Endothelial cell (in vitro differentiated cells): ENCODE measurements at regions not wholly inside any gene's neighbourhood (a gene's known extent, or its start where the extent isn't known, plus 50 kb on each side); places are given as distances from the start of the nearest gene placed in this dataset.

Experiments
- DNase-seq: peaks from one replicate; pipeline ENCODE4 v3.0.0; 2021; ENCODE audit warnings: low spot score
- H3K27ac Mint-ChIP-seq: one replicate; pipeline ENCODE4 v1.8.0; 2021; ENCODE audit warnings: mixed read lengths, inconsistent platforms; ENCODE audit not compliant: unreplicated experiment
- H3K27me3 Mint-ChIP-seq: one replicate; pipeline ENCODE4 v1.8.0; 2021; ENCODE audit warnings: mild to moderate bottlenecking, moderate library complexity, mixed read lengths, inconsistent platforms; ENCODE audit not compliant: unreplicated experiment
- H3K36me3 Mint-ChIP-seq: one replicate; pipeline ENCODE4 v1.8.0; 2021; ENCODE audit warnings: mild to moderate bottlenecking, low read depth, mixed read lengths, inconsistent platforms; ENCODE audit not compliant: unreplicated experiment
- H3K4me1 Mint-ChIP-seq: one replicate; pipeline ENCODE4 v1.8.0; 2021; ENCODE audit warnings: mild to moderate bottlenecking, mixed read lengths, inconsistent platforms; ENCODE audit not compliant: unreplicated experiment
- H3K4me3 Mint-ChIP-seq: one replicate; pipeline ENCODE4 v1.8.0; 2021; ENCODE audit warnings: mild to moderate bottlenecking, mixed read lengths, inconsistent platforms; ENCODE audit not compliant: unreplicated experiment
- H3K9me3 Mint-ChIP-seq: one replicate; pipeline ENCODE4 v1.8.0; 2021; ENCODE audit warnings: mixed read lengths, inconsistent platforms; ENCODE audit not compliant: unreplicated experiment
- TF ChIP-seq, protein P1 (sequence below): fragments of 200-600 bp; sonication (generic); IDR thresholded peaks from one replicate; pipeline ENCODE4 v1.5.0; 2021; ENCODE audit warnings: antibody characterized with exemption; ENCODE audit not compliant: unreplicated experiment

DNA sequence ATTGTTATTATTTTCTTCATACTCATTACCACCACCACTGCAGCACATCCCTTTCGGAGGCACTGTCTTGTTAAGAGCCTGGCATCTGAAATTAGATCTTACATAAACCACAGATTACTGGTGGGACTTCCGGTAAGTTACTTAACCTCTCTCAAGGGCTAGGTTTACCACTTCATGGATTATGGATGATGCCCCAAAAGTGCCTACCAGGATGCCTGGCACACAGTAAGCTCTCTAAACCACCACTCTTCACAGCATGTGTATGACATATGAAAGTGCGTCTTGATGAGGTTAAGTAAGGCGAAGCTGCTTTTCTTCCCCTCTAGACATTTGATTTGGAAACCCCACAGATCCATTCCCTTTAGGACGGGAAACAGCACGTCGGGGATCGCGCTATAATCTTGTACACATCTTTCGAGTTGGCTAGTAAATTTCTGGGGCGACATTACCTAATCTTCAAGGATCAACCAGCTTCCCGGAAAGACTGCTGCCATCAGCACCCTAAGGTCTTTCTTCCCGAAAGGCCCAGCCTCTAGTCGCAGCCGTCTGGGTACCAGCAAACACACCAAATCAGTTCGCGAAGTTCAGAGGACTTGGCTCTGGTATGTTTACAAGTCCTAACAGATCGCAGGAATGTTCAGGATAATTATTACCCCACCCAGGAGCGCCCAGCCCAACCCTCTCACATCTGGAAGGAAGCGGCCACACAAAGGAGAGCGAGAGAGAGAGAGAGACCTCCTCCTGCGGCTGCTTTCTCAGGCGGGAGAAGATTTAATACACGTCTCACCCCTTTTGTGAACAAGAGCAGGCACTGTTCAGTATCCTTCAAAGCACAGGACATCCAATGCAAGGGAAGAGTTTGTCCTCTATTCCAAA is 155.1 kb upstream of the FRMD4B start:
- TF ChIP-seq, protein P1, sequence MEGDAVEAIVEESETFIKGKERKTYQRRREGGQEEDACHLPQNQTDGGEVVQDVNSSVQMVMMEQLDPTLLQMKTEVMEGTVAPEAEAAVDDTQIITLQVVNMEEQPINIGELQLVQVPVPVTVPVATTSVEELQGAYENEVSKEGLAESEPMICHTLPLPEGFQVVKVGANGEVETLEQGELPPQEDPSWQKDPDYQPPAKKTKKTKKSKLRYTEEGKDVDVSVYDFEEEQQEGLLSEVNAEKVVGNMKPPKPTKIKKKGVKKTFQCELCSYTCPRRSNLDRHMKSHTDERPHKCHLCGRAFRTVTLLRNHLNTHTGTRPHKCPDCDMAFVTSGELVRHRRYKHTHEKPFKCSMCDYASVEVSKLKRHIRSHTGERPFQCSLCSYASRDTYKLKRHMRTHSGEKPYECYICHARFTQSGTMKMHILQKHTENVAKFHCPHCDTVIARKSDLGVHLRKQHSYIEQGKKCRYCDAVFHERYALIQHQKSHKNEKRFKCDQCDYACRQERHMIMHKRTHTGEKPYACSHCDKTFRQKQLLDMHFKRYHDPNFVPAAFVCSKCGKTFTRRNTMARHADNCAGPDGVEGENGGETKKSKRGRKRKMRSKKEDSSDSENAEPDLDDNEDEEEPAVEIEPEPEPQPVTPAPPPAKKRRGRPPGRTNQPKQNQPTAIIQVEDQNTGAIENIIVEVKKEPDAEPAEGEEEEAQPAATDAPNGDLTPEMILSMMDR = no peak
- Mint-ChIP-seq H3K36me3 (no peaks in the 10 kb centered on the region), H3K27ac (peak overlapping the region; percentile 53), H3K9me3 (no peaks in the 10 kb centered on the region), H3K27me3 (no peaks in the 10 kb centered on the region), H3K4me1 (peaks cover 22% of the 10 kb centered on the region), H3K4me3 (peak overlapping the region; percentile 91)
- peak; percentile 18 for DNase-seq

GRCh38 chr3:69539134-69539533 is 153.2 kb upstream of the FRMD4B start:
- H3K9me3 Mint-ChIP-seq = no peaks in the 10 kb centered on the region

DNA sequence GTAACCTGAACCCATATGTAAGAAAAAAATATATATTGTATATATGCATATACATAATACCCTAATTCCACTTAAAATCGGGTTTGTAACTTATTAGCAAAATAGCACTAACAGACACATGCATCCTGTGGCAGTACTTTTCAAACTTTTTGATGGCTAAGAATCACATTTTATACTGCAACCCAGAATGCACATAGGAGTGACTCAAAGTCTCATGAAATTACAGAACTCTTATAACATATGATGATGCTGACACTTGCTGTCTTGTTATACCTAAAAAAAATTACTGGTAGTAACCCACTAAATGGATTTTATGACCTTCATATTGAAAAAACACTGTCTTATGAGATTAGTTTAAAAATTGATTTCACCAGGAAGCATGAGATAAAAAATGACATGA is 152.4 kb upstream of the FRMD4B start:
- H3K4me3 Mint-ChIP-seq = no peak overlapping the region
- peaks cover 20% of the 10 kb centered on the region for H3K4me1 Mint-ChIP-seq
- no peak for DNase-seq
- no peak overlapping the region for H3K27ac Mint-ChIP-seq
- H3K27me3 Mint-ChIP-seq = no peaks in the 10 kb centered on the region
- H3K36me3 Mint-ChIP-seq = no peaks in the 10 kb centered on the region
- TF ChIP-seq, protein P1 = no peak
- H3K9me3 Mint-ChIP-seq = no peaks in the 10 kb centered on the region

More at GRCh38 chr3:69539134-69539533, 153.2 kb upstream of the FRMD4B start:
- Mint-ChIP-seq H3K27ac (no peak overlapping the region), H3K4me1 (peaks cover 22% of the 10 kb centered on the region), H3K27me3 (no peaks in the 10 kb centered on the region), H3K36me3 (no peaks in the 10 kb centered on the region), H3K4me3 (no peak overlapping the region)
- TF ChIP-seq, protein P1 = no peak
- DNase-seq = no peak

- H3K9me3 Mint-ChIP-seq = no peaks in the 10 kb centered on the region
- TF ChIP-seq, protein P1 = no peak
- no peak overlapping the region for H3K27ac Mint-ChIP-seq
- H3K4me1 Mint-ChIP-seq = peaks cover 13% of the 10 kb centered on the region
- H3K36me3 Mint-ChIP-seq = no peaks in the 10 kb centered on the region
- no peaks in the 10 kb centered on the region for H3K27me3 Mint-ChIP-seq
- no peak for DNase-seq
- H3K4me3 Mint-ChIP-seq = no peak overlapping the region
Measured at GRCh38 chr3:69536306-69537020, 150.6 kb upstream of the FRMD4B start.

DNA sequence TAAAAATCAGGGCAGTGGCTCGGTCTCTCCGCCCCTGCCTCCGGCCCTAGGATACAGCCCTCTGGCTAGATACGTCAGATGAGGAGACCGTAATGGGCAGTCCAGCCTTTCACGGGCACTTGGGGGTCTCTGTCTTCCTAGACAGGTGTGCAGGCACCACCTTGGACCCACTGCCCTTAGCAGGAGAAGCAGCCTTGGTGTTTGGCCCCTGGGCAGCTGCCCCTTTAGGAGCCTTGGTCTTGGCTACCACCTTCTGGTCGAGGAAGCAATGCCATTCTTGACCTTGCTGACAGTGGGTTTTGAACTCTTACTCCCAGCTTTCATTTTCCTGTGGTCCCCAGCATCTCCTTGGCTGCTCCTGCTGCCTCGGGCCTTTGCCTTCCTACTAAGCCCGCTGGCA is 149.7 kb upstream of the FRMD4B start:
- DNase-seq = no peak
- Mint-ChIP-seq H3K27me3 (no peaks in the 10 kb centered on the region), H3K27ac (no peak overlapping the region)

More for the DNA sequence above, 149.7 kb upstream of the FRMD4B start:
- Mint-ChIP-seq H3K9me3 (no peaks in the 10 kb centered on the region), H3K4me1 (peaks cover 7% of the 10 kb centered on the region), H3K4me3 (no peak overlapping the region), H3K36me3 (no peaks in the 10 kb centered on the region)
- TF ChIP-seq, protein P1 = no peak
